Endothelial cell of umbilical vein (primary cell): ENCODE measurements at regions not wholly inside any gene's neighbourhood (a gene's known extent, or its start where the extent isn't known, plus 50 kb on each side); places are given as distances from the start of the nearest gene placed in this dataset.

Source experiments
- CTCF ChIP-seq, 2 donors: IDR thresholded peaks; 1 replicate in 1 of 2; 2 replicates in 1 of 2; pipeline ENCODE4 v1.5.1; 2011; ENCODE audit warnings: low read length in 2 of 2, mild to moderate bottlenecking in 2 of 2, moderate library complexity in 2 of 2, control low read depth in 1 of 2, inconsistent platforms in 1 of 2, low read depth in 1 of 2; ENCODE audit not compliant: insufficient read depth in 1 of 2; ENCODE audit errors: extremely low read depth in 1 of 2
- POLR2A ChIP-seq: IDR thresholded peaks from 2 replicates; pipeline ENCODE4 v1.6.1; 2012; ENCODE audit warnings: low read depth, mild to moderate bottlenecking, control low read depth, low read length
- POLR2AphosphoS5 ChIP-seq: IDR thresholded peaks from 2 replicates; pipeline ENCODE4 v1.6.1; 2012; ENCODE audit warnings: low read depth, mild to moderate bottlenecking, control low read depth, low read length, moderate library complexity; ENCODE audit not compliant: insufficient read depth

- no peak for TF ChIP-seq CTCF (IDR thresholded peaks at IDR 0.05; ENCODE audit: extremely low read depth in 1 of 2, insufficient read depth in 1 of 2, low read depth in 1 of 2, low read length in 2 of 2)
- no peak for TF ChIP-seq POLR2AphosphoS5
- no peak for TF ChIP-seq POLR2A
Measured at GRCh38 chr5:143588933-143589662, 185.6 kb upstream of the NR3C1 start.
